Renal cortex interstitium (tissue), 11 donors: ENCODE measurements at regions not wholly inside any gene's neighbourhood (a gene's known extent, or its start where the extent isn't known, plus 50 kb on each side); places are given as distances from the start of the nearest gene placed in this dataset.

Experiments used
- DNase-seq, 11 donors: peaks; one replicate each; pipeline ENCODE4 v3.0.0-alpha.2; 2013; ENCODE audit warnings: low read depth in 9 of 11, low spot score in 4 of 11; ENCODE audit errors: extremely low read depth in 1 of 11

- no peak for DNase-seq
Measured at GRCh38 chr15:29567336-29567735, 254.9 kb downstream of the TJP1 start.

GRCh38 chr15:29566914-29567313 lies 255.4 kb downstream of the TJP1 start:
- DNase-seq, result no peak

- DNase-seq, result no peak
Measured at GRCh38 chr15:29563112-29563511, 259.2 kb downstream of the TJP1 start.

- no peak for DNase-seq
Measured at GRCh38 chr15:29560896-29561295, 261.4 kb downstream of the TJP1 start.

- DNase-seq, result no peak
Measured at GRCh38 chr15:29558261-29558660, 264.0 kb downstream of the TJP1 start.

- DNase-seq, result no peak
Measured at GRCh38 chr15:29557171-29557570, 265.1 kb downstream of the TJP1 start.

- DNase-seq, result no peak
Measured at GRCh38 chr15:29556380-29556779, 265.9 kb downstream of the TJP1 start.

GRCh38 chr15:29554531-29554930 lies 267.7 kb downstream of the TJP1 start:
- DNase-seq, result no peak

- no peak for DNase-seq
Measured at GRCh38 chr15:29550834-29551465, 271.3 kb downstream of the TJP1 start.

- no peak for DNase-seq
Measured at GRCh38 chr15:29548006-29548405, 274.3 kb downstream of the TJP1 start.

- no peak for DNase-seq
Measured at GRCh38 chr15:29544513-29545128, 275.0 kb upstream of the NSMCE3 start.

GRCh38 chr15:29542994-29543393 lies 273.4 kb upstream of the NSMCE3 start:
- no peak for DNase-seq

GRCh38 chr15:29541309-29541708 lies 271.7 kb upstream of the NSMCE3 start:
- no peak for DNase-seq

GRCh38 chr15:29540479-29540878 lies 270.9 kb upstream of the NSMCE3 start:
- no peak for DNase-seq

GRCh38 chr15:29539736-29540135 lies 270.1 kb upstream of the NSMCE3 start:
- DNase-seq, result no peak

- peak in 1 of 11 donors; percentile 8 for DNase-seq
Measured at GRCh38 chr15:29538044-29538443, 268.4 kb upstream of the NSMCE3 start.

GRCh38 chr15:29535952-29536351 lies 266.3 kb upstream of the NSMCE3 start:
- no peak for DNase-seq

- DNase-seq, result no peak
Measured at GRCh38 chr15:29534378-29534777, 264.8 kb upstream of the NSMCE3 start.

GRCh38 chr15:29533647-29534046 lies 264.0 kb upstream of the NSMCE3 start:
- no peak for DNase-seq

GRCh38 chr15:29532296-29532695 lies 262.7 kb upstream of the NSMCE3 start:
- no peak for DNase-seq

GRCh38 chr15:29530966-29531365 lies 261.3 kb upstream of the NSMCE3 start:
- DNase-seq, result no peak
